8988T (cell line): ENCODE measurements at regions not wholly inside any gene's neighbourhood (a gene's known extent, or its start where the extent isn't known, plus 50 kb on each side); places are given as distances from the start of the nearest gene placed in this dataset.

Experiments used
- DNase-seq: peaks from one replicate; pipeline ENCODE4 v3.0.0; 2011

DNA sequence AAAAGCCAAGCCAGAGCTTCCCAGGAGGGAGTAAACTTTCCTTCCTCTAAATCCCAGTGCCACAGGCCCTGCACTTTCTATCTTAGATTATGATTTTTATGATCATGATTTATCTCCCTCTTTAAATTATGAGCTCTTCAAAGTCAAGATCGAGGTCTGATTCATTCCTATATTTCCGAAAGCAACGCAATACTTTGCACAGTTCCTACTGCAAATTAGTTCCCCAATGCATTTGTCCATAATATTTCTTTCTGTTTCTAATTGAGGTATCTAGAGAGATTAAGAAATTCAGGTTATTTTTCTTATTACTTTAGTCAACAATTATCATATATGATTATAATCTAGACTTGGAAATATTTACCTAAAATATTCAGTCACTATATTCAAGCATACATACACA lies 173.1 kb upstream of the LPP start:
- DNase-seq = no peak

DNA sequence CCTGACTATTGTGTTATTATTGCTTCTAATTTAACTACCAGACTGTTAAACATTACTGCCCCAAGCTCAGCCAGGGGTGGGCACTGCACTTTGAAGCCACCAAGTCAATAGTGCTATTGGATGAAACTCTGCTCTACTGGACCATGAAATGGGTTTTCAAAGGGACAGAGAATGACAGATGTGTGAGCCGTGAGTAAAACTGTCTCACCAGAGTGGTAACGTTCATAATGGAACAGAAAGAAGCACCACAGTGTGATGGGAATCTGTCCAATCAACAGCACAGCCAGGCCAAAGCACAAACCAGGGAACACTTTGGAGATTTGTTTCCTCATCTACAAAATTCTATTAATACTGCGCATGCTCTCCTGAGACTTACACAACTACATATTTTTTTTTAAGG lies 171.8 kb upstream of the LPP start:
- no peak for DNase-seq

DNA sequence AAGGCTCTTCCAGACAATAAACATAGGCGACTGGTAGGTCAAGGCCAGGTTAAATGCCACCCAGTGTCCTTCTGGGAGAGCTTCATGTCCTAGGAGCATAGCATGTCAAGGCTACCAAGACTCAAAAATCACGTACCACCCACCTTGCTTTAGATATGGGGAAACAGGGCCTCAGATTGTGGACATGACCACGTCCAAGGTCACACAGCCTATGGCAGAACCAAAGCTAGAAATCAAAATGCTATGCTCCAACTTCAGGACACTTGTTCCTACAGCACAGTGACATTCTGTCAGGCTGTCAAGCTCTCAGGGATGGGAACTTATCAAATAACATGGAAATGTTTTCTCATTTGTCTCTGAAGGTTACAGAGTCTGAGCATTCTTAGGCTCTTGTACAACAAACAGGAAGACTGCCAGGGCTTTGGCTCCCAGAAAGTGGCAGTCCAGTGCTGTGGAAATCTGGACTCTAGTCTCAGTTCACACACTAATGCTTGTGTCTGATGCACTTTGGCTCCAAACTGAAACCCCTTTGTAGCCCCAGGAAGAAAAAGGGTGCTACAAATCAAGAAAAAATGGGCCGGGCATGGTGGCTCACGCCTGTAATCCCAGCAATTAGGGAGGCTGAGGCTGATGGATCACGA lies 170.4 kb upstream of the LPP start:
- no peak for DNase-seq

DNA sequence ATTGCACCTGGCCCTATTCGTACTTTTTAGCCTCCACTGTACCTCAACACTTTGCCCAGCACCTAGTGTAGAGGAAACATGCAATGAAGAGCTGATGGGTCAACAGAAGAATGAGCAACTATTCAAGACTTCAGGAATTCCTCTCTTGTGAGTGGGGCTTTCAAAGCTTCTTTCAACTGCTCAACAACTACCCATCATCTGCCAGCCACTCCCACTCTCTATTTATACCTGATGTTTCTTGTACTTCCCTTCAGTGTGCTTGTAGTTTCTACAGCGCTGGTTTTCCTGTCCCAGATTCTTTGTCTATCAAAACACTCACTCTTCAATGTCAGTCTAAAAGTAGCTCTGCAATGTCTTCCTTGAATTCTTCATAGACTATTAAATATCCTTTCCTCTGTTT lies 168.3 kb upstream of the LPP start:
- no peak for DNase-seq

DNA sequence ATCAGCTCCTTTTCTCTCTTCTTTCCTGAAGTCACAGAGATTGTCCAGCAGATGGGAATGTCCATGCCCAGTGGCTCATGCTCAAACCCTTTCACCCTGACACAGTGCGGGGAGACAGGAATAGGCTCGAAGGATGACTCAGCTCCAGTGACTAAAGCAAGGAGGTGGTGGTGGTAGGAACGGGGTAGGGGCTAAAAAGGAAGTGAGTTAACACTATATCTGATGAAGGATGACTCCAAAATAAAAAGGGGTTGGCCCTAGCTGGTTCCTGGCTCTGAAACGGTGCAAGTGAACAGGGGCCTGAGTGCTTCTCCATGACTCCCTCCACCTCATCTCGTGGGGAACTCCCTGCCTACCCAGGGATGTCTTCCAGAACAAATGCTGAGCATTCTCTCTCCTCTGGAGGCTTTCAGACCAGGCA lies 167.4 kb upstream of the LPP start:
- DNase-seq = peak; percentile 53

DNA sequence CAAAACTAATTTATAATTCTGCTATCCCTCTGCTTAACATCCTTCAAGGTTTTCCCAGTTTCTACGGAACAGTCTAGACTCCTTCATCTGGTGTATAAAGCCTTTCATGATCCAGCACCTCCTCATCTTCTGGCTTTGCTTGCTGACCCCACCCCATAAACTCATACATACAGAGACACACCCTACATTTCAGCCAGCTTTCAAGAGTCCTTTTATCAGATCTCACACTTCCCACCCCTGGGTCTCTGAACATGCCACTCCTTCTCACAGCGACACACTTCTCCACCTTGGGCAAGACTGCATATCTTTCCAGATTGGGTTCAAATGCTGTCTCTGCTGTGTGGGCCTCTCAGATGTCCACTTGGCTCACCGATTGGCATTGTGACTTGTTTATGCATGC lies 166.8 kb upstream of the LPP start:
- DNase-seq = no peak

DNA sequence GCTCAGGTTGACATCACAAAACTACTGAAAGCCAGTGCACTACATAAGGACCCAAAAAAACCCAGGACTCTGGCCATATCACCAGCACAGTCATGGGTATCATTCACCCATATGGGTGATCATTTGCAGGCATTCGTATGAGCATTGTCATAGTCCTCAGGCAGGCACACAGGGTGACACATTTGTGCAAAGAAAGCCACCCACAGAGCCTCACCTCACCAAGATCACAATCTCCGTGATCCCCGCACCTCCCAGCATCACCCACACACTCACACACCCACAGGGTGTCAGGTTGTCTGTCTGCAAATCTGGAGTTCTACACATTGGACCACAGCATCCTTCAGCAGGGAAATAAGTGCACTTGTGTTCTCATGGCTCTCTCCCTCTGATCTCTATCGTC lies 166.0 kb upstream of the LPP start:
- no peak for DNase-seq

DNA sequence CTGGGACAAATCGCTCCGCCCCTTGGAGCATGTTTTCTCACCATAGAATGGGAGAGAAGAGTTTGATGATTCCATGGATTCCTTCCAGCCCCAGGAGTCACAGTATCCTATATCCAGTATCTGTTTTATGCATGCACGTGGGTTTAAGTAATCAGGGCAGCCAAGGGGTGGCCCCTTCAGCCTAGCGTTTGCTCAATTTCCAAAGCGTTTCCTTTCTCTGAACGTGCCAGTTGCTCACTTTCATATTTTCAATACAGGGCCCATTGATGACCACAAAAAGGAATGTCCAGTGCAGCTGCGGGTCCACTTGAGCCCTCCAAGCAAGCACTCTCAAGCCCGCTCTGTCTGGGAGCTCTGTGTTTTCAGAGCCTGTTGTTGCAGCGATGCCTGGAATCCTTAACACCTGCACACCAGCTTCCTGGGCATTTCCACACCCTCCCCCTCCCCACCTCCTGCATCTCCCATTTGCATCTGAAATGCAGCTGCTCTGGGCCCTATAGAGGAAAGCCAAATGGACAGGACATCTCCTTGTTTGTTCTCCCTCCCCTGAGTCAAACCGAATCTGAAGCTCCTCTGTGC lies 164.3 kb upstream of the LPP start:
- no peak for DNase-seq

DNA sequence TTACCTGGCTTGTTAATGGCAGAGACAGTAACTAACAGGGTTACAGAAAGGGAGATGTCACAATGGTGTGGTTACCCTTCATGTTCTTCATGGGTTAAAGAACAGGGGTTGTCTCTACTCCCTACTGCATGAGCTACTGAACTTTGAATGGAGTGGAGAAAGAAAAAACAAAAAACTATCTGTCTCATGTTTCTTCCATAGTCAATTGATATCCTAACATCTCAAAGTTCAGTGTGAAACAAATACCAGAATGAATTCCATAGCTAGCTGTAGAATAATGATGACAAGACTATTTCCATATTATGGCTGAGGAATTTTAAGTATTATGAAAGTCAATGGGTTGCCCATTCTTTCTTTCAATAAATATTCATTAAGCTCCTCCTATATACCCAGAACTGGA lies 161.3 kb upstream of the LPP start:
- no peak for DNase-seq

DNA sequence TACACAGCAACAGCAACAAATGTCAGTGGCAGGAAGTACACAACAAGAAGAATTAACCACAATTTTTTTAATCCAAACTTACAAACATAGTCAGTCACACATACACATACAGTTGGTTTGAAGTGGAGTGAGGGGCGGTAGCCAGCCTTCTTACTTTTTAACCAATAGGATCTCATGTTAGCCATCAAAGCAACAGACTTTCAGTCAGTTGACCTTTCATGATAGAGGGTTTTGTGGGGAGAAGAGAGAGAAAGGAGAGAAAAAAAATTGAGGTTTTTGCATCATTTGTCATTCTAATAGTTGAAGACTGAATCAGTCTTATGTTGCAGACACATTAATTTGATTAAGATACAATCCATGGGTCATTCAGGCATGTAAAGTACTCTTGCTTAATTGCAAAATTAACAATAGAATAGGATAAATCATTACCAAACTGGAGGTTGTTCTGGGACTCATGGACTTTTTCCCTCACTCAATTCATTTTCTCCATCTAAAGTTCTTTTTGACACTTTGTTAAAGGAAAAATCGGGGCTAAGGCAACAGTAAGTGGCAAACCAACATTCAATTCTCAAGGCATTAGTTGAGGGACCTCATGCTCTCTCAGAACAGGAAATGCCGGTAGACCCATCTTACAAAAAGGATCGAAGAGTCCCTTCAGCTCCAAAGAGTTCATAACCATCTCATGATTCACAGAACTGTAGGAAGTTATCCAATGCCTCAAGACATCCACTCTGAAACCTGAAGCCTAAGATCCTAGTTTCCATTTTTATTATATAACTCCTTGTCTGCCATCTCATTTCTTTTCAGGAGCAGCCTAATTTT lies 159.5 kb upstream of the LPP start:
- no peak for DNase-seq

DNA sequence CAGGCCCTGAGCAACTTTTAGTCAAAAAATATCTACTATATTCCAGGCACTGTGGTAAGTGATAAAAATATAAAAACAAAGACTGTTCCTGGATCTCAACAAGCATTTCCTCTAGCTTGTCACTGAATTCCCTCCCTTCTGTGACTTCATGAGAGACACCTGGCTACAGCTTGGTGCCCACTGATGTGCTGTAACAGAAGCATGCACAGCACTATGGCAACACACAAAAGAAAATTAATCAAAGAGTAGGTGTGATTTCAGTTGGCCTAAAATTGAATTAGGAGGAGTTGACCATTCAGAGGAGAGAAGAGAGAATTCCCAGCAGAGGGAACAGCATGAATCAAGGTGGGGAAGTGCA lies 158.9 kb upstream of the LPP start:
- DNase-seq = no peak

DNA sequence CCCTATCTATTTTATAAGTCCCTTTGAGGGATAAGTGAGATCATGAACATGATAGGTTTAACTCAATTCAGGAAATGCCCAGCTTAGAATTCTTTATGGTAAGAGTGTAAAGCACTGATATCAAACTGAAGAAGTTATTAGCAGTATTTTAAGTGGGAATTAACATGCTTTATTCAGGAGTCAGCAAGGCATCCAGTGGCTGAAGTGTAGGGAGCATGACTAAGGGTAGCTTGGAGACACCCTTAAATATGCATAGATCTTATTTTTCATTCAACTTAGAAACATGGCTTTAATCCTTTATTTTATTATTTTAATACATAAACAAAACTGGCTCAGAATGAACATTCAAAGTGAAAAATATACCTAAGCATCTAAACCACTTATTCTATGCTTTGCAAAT lies 158.3 kb upstream of the LPP start:
- DNase-seq = no peak

DNA sequence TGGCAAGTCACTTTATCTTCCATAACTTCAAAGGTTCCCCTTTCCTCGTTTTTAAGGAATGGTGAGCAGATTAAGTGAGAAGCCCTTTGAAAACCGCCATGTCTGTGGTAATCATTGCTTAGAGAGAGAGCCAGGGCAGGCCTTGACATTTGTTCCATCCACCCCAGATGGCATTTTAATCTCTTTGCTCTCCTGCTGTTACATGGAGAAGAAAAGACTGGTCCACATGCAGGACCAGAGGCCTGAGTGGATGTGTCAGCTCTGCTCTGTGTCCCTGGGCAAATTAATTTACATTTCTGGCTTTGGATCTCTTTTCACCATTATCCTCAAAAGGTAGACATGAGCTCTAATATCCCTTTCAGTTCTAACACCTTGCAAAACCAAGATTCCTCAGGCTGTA lies 157.3 kb upstream of the LPP start:
- DNase-seq = no peak

DNA sequence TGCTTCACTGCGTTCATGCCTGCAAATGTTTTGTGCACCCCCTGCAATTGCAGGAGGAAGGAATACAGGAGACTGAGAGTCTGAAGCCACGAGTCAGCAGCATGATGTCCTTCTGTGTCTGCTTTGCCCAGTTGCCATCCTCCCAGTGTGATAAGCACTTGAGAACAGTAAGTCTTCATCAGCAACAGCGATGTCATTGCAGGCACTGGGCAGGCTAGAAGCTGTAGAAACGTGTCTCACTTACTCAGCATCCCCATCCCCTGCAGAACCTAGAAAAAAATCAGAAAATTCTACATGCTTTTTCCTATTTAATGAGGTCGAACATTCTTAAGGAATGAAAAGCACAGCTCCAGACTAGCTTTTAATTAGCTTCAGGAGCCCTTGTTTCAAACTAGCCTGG lies 156.5 kb upstream of the LPP start:
- no peak for DNase-seq

DNA sequence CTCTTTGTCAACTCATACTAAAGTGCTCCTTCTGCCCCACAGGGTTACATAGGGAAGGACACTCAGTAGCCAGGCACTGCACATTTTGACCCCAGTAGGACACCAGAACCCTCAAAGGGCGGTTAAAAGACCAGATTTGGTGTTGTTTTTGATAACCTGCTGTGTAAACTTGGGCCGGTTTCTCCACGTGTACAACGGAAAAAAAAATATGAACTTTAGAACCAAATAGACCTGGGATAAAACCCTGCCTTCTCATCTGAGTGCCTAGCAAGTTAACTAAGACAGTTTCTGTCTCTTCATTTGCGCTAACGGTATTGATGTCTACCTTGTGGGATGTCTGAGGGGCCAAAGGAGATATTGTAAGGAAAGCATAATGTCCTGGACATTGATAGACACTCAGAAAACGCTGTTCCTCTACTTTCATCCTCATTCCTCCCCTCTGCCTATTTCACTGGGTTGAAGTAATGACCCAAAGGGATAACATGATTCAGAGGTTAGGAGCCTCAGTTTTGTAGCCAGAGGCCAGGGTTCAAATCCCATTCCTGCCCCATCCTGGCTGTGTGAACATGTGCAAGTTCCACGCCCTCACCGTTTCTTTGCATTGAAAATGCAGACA lies 155.9 kb upstream of the LPP start:
- no peak for DNase-seq

DNA sequence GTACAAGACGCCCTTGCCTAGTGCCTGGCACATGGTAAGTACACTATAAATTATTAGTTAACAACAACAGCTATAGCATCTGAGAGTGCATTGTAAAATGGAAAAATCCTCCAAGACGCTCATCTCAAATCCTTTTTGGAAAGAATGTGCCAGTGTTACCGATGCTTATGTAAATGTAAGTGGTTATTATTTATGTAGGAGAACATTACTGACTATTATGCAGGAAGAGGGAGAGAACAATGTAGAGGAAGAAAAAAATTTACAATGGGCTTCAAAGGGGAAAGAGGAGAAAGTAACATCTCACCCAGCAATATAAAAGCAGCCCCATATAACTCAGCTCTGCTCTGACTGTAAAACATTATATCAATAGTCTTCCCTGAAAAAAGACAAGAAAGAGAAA lies 155.3 kb upstream of the LPP start:
- no peak for DNase-seq

DNA sequence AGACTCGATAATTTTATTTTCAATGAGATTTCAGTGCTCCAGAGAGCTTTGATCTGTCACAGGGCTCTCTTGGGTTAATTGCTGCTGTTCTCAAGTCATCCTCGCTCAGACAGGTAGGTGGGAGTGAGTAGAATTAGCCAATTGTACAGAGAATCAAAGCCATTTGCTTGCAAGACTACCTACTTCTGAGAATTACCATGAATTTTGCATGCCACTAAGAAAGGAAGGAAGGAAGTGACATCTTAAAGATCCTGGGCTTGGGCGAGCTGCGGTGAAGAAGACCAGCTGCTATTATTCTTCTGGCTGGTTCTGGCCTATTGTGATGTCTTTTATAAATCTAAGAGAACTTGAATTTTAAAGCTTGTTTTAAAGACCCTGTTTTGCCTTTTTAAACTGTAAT lies 154.1 kb upstream of the LPP start:
- DNase-seq = no peak

DNA sequence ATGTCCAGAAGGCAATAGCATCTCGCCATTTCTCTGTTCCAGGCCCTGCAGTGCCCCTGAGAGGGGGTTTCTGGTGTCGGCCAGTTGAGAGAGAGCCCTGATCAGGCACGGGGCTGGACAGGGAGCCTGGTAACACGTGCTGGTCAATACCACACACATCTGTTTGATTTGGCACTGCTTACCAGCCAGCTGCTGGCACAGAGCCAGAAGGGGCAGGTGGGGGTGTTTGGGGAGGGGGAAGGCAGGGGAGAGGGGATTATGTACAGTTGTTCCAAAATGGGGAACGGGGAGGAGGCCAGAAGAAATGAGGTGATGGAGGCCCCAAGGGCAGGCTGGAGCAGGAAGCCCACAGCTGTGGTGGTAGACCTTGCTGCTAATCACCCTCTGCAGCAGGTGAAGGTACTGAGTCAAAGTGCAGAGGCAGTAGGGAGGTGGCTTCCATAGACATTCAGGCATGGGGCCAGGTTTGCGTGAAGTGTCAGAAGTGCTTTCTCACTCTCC lies 153.5 kb upstream of the LPP start:
- no peak for DNase-seq

DNA sequence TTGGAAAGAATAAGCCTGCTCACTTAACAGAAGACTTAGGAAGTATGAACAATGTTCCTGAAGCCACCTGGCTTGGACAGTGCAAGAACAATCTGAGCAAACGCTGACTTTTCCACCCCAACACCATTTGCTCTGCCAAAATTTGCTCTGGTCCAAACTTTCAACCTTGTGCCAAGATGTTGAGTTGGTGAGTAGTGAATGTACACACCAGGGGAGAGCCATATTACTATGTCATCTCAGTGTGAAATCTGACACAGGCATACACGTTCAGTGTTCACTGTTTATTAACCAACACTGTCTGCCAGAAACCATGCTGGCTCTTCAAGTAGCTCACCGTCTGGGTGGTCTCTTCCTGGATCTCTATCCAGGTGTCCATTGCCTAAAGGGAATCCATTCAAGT lies 152.9 kb upstream of the LPP start:
- no peak for DNase-seq

DNA sequence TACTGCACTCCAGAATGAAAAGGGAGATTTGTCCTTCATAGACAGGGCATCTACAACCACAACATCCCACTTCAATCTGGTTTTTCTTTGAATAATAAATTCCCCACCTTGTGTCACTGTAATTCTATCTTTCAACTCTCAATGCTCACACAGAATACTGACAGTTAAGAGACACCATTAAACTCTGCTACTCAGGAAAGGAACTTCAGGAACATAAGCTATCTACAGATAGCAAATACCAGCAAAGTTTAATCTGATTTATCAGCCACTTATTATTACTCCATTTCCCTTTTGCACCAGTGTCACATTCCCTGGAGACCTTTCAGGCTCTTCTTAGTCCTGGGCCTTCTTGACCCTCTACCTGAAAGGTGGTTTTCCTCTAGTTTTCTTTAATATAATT lies 152.0 kb upstream of the LPP start:
- DNase-seq = no peak

DNA sequence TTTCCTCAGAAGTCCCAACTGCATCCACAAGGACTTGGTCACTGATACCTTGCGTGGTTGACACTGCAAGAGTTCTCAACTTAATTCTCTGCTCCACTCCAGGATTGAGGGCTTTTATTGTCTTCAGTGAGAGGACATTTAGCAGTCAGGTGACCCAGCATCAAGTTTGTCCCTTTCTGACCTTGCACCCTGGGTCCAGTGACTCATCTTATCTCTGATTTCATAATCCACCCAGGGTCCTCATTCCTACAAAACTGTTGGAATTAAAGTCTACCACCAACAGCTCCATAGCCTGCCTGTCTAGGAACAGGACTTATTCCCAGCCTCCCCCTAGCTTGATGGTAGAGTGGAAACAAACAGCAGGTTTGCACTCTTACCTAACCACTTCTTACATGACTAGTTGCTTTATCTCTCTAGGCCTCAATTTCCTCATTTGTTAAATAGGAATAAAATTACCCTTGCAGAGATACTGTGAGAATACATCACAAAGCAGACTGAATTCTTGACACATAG lies 151.3 kb upstream of the LPP start:
- no peak for DNase-seq

DNA sequence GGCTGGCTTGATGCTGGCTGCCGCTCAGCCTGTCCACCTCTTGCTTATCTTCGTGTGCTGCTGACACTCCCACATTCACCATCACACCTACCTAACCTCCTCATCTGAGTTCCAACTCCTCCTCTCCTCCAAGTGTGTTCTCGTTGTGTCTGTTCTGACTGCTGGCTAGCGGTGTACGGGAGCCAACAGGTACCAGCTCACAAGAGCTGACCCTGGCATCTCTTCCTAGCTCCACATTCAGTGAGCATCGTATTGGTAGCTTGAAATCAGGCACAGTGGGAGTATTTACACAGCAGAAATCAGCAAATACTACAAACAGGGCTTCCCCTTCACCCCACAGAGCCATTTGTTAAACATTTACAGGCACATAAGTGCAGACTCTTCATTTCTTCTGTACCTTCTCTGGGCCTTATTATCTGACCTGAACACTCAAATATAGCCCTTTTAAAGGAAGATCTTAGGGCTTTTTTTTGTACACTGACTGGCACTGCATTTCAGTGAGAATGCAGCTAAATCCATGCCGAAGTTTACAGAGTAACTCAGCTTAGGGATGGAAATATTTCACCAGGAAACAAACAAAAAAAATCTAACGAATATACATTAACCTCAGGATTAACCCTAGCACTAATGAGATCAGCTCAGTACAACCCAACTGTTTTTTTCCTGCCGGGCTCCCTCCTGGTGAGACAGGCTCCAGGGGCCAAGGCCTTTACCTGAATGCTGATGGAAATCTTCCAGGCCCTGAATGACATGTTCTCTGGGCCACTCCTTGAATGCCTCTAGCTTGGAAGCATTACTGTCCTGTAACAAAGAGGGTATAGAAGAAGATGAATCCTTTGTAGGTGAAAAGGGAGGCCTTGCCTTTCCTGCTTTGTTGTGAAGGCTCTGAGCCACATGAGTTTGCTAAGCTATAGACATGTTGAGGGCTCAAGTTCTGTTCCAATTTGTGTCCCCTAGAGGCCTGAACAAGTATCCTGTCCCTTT lies 150.5 kb upstream of the LPP start:
- DNase-seq = no peak
